ENCODE measurements at regions not wholly inside any gene's neighbourhood (a gene's known extent, or its start where the extent isn't known, plus 50 kb on each side); places are given as distances from the start of the nearest gene placed in this dataset.

DNA sequence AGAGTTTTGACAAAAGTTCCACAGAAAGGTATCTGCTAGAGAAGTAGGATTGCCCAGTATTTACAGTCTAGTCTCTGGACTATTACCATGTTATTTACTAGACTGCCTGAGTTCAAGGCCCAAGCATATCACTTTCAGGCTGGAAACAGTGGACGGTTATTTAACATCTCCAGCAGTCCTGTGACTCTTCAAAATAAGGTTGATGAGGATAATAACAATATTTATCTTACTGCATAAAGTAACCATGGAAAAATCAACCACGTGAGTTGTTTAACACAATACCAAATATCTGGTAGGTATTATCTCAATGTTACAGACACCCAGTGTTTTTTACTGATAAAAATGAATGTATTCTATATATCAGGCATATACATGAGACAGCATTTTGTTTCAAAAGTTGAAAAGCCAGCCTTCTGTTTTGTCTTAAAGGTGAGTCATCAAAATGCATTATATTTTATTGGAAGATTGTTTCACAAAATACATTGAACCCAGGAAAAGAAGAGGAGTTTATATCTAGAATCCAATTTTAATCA is 535.8 kb downstream of the TBL1XR1 start:
- no peaks in the 10 kb centered on the region for H3K36me3 ChIP-seq (replicated peaks in 1 of 2; ENCODE audit: control insufficient read depth in 1 of 2, insufficient read depth in 2 of 2, low read length in 2 of 2)
- FAIRE-seq (no peak), ATAC-seq (no peak), DNase-seq (ENCODE audit: low spot score) (no peak)
- WGBS (ENCODE audit: low lambda C conversion rate): 2% methylated on average over 2 of the region's 2 CpGs
- H3K4me3 ChIP-seq (replicated peaks in 1 of 3; ENCODE audit: insufficient read depth in 1 of 3, low read depth in 2 of 3, low read length in 3 of 3): no peak overlapping the region
- H3K79me2 ChIP-seq (ENCODE audit: insufficient read depth, low read length): no peaks in the 10 kb centered on the region
- H3K4me1 ChIP-seq (ENCODE audit: insufficient read depth, low read length): no peaks in the 10 kb centered on the region
- TF ChIP-seq, protein P1, sequence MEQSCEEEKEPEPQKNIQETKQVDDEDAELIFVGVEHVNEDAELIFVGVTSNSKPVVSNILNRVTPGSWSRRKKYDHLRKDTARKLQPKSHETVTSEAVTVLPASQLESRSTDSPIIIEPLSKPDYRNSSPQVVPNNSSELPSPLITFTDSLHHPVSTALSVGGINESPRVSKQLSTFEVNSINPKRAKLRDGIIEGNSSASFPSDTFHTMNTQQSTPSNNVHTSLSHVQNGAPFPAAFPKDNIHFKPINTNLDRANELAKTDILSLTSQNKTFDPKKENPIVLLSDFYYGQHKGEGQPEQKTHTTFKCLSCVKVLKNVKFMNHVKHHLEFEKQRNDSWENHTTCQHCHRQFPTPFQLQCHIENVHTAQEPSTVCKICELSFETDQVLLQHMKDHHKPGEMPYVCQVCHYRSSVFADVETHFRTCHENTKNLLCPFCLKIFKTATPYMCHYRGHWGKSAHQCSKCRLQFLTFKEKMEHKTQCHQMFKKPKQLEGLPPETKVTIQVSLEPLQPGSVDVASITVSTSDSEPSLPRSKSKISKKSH (CRISPR knock-in tag; IDR thresholded peaks at IDR 0.05; ENCODE audit: borderline replicate concordance): no peak
- TF ChIP-seq SCMH1 (CRISPR knock-in tag; IDR thresholded peaks at IDR 0.05; ENCODE audit: borderline replicate concordance) (no peak), ZBTB7A (CRISPR knock-in tag; IDR thresholded peaks at IDR 0.05) (no peak), SIN3B (IDR thresholded peaks at IDR 0.05; ENCODE audit: low read length) (no peak)
- TF ChIP-seq, protein P2, sequence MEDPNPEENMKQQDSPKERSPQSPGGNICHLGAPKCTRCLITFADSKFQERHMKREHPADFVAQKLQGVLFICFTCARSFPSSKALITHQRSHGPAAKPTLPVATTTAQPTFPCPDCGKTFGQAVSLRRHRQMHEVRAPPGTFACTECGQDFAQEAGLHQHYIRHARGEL (CRISPR knock-in tag; IDR thresholded peaks at IDR 0.05): no peak
- TF ChIP-seq, protein P3, sequence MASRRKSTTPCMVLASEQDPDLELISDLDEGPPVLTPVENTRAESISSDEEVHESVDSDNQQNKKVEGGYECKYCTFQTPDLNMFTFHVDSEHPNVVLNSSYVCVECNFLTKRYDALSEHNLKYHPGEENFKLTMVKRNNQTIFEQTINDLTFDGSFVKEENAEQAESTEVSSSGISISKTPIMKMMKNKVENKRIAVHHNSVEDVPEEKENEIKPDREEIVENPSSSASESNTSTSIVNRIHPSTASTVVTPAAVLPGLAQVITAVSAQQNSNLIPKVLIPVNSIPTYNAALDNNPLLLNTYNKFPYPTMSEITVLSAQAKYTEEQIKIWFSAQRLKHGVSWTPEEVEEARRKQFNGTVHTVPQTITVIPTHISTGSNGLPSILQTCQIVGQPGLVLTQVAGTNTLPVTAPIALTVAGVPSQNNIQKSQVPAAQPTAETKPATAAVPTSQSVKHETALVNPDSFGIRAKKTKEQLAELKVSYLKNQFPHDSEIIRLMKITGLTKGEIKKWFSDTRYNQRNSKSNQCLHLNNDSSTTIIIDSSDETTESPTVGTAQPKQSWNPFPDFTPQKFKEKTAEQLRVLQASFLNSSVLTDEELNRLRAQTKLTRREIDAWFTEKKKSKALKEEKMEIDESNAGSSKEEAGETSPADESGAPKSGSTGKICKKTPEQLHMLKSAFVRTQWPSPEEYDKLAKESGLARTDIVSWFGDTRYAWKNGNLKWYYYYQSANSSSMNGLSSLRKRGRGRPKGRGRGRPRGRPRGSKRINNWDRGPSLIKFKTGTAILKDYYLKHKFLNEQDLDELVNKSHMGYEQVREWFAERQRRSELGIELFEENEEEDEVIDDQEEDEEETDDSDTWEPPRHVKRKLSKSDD (CRISPR knock-in tag; IDR thresholded peaks at IDR 0.05; ENCODE audit: low read depth): no peak
- no peak overlapping the region for H3K9ac ChIP-seq (ENCODE audit: insufficient read depth, low read depth, low read length)
- no peaks in the 10 kb centered on the region for H4K20me1 ChIP-seq (ENCODE audit: insufficient read depth, low read length)
- H2AFZ ChIP-seq (ENCODE audit: low read length): no peak overlapping the region
- no peak overlapping the region for H3K27ac ChIP-seq (ENCODE audit: extremely low read length, insufficient read depth, low read length)
- POLR2A ChIA-PET: no interaction called here
- H3K9me3 ChIP-seq (ENCODE audit: low read length): no peaks in the 10 kb centered on the region
- no peaks in the 10 kb centered on the region for H3K27me3 ChIP-seq (ENCODE audit: control insufficient read depth in 1 of 2, insufficient read depth in 2 of 2, low read length in 2 of 2)
- H3K4me2 ChIP-seq (ENCODE audit: low read depth, low read length): no peak overlapping the region
- intact Hi-C loops (cut with micrococcal nuclease; ENCODE audit: unreplicated experiment) (no loop called here), in situ Hi-C loops (cut with HindIII; ENCODE audit: extremely low pct_ligation_motif_present, low pct_unique_long_range_greater_than_20kb) (no loop called here)
- BruUV-seq (replicated peaks): no TSS peak
- CTCF ChIA-PET (ENCODE audit: low intra/inter-chr PET ratio, low total read pairs): no interaction called here
